WERI-Rb-1 (cell line): ENCODE measurements at regions not wholly inside any gene's neighbourhood (a gene's known extent, or its start where the extent isn't known, plus 50 kb on each side); places are given as distances from the start of the nearest gene placed in this dataset.
"Not testable (repeated sequence)": the region's sequence is repeated elsewhere in the genome, so short reads cannot be mapped to it uniquely, and the experiment has no call there.

Experiments
- DNase-seq: peaks from one replicate; pipeline ENCODE4 v3.0.0-alpha.2; 2020
- H3K27ac ChIP-seq: fragments of 250-450 bp; sonication (Bioruptor Pico); 2 replicates; pipeline ENCODE4 v1.5.1; 2020; ENCODE audit warnings: mild to moderate bottlenecking, moderate library complexity
- H3K27me3 ChIP-seq: fragments of 250-450 bp; sonication (Bioruptor Pico); 2 replicates; pipeline ENCODE4 v1.5.1; 2021; ENCODE audit warnings: mild to moderate bottlenecking, low read depth, moderate library complexity; ENCODE audit not compliant: insufficient read depth, severe bottlenecking
- H3K36me3 ChIP-seq: fragments of 250-450 bp; sonication (Bioruptor Pico); 2 replicates; pipeline ENCODE4 v1.5.1; 2020; ENCODE audit warnings: mild to moderate bottlenecking, moderate library complexity
- H3K4me3 ChIP-seq: 2 replicates; pipeline ENCODE4 v1.5.1; 2011; ENCODE audit warnings: low read depth, mild to moderate bottlenecking, control low read depth, low read length
- H3K9me3 ChIP-seq: fragments of 250-450 bp; sonication (Bioruptor Pico); 2 replicates; pipeline ENCODE4 v1.5.1; 2021; ENCODE audit warnings: mild to moderate bottlenecking, moderate library complexity; ENCODE audit not compliant: severe bottlenecking

DNA sequence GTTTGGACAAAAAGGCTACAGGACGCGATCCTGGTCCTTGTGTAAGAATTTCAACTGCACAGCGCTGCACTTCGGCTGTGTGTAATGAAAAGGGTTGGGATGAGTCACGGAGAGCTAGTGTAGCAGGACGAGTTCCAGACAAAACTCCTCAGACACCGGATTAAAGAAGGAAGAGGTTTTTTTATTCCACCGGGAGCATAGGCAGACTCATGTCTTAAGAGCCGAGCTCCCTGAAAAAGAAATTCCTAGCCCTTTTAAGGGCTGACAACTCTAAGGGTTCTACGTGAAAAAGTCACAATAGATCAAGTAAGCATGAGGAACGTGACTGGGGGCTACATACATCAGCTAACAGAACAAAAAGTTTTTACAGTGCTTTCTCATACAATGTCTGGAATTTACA is 54.8 kb upstream of the FAM90A1 start:
- not testable (repeated sequence) for DNase-seq, H3K36me3 ChIP-seq, H3K9me3 ChIP-seq, H3K27me3 ChIP-seq, H3K27ac ChIP-seq, H3K4me3 ChIP-seq

DNA sequence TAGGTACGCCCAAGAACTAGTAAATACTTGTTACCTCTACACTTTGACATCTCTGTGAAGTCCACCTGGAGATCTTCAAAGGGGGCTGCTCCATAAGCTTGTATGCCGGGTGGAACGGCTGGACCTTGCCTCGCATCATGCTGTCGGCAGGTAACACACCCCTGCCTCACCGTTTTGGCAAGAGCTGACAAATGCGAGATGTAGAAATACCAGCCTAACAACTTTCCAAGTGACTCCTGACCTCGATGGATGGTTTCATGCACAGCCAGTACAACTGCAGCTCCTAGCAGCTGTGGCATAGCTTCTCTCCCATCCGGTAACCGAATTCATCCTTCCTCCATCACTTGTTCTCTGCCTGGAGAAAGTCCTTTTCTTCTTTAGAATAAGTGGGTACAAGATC is 58.3 kb upstream of the FAM90A1 start:
- H3K27ac ChIP-seq, DNase-seq, H3K4me3 ChIP-seq, H3K27me3 ChIP-seq, H3K9me3 ChIP-seq, H3K36me3 ChIP-seq: not testable (repeated sequence)

- not testable (repeated sequence) for H3K27ac ChIP-seq, H3K9me3 ChIP-seq, H3K4me3 ChIP-seq, H3K27me3 ChIP-seq, H3K36me3 ChIP-seq, DNase-seq
Measured at GRCh38 chr12:8291764-8292163, 64.3 kb upstream of the FAM90A1 start.

- DNase-seq, H3K9me3 ChIP-seq, H3K27ac ChIP-seq, H3K27me3 ChIP-seq, H3K4me3 ChIP-seq, H3K36me3 ChIP-seq: not testable (repeated sequence)
Measured at GRCh38 chr12:8294662-8295061, 67.2 kb upstream of the FAM90A1 start.

GRCh38 chr12:8308611-8309010 is 81.2 kb upstream of the FAM90A1 start:
- H3K4me3 ChIP-seq, DNase-seq, H3K9me3 ChIP-seq, H3K27ac ChIP-seq, H3K36me3 ChIP-seq, H3K27me3 ChIP-seq: not testable (repeated sequence)

GRCh38 chr12:8315997-8316396 is 88.6 kb upstream of the FAM90A1 start:
- not testable (repeated sequence) for DNase-seq, H3K4me3 ChIP-seq, H3K36me3 ChIP-seq, H3K27me3 ChIP-seq, H3K27ac ChIP-seq, H3K9me3 ChIP-seq

GRCh38 chr12:8317675-8318074 is 90.3 kb upstream of the FAM90A1 start:
- not testable (repeated sequence) for DNase-seq, H3K27ac ChIP-seq, H3K9me3 ChIP-seq

DNA sequence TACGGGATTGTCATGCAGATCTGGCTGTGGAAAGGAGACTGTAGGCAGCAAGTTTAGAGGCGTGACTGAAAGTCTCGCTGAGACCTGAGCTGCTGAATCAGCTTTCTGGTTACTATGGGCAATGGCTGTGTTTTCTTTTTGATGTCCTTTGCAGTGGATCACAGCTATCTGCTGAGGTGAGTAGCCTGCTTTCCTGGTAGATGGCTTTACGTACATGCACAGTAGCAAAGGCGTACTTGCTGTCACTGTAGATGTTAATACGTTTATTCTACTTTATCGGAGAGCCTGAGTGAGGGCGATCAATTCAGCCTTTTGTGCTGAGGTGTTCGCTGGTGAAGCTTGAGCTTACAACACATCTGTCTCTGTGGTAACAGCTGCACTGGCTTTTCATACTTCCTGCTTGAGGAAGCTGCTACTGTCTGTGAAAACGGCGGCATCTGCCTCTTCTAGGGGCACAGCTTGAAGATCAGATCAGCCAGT is 92.9 kb upstream of the FAM90A1 start:
- not testable (repeated sequence) for H3K4me3 ChIP-seq, H3K9me3 ChIP-seq, H3K36me3 ChIP-seq, H3K27me3 ChIP-seq, H3K27ac ChIP-seq, DNase-seq

More at GRCh38 chr12:8317675-8318074, 90.3 kb upstream of the FAM90A1 start:
- not testable (repeated sequence) for H3K36me3 ChIP-seq, H3K4me3 ChIP-seq, H3K27me3 ChIP-seq

GRCh38 chr12:8320791-8321370 is 93.5 kb upstream of the FAM90A1 start:
- not testable (repeated sequence) for H3K4me3 ChIP-seq, DNase-seq

DNA sequence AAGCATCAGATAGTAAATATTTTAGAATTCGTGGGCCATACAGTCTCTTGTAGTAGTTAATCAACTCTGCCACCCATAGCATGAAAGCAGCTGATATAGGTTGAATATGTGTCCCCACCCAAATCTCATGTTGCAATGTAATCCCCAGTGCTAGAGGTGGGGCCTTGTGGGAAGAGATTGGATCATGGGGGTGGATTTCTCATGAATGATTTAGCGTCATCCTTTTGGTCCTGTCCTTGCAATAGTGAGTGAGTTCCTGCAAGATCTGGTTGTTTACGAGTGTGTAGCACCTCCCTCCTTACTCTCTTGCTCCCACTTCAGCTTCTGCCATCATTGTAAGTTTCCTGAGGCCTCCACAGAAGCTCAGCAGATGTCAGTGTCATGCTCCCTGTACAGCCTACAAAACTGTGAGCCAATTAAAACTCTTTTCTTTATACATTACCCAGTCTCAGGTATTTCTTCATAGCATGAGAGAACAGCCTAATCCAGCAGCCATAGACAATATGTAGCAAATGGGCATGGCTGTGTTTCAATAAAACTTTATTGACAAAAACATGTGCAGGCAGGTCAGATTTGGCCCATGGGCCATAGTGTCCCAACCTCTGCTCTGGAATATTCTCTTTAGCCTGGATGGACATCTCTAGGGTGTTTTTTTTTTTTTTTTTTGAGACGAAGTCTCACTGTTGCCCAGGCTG is 97.9 kb upstream of the FAM90A1 start:
- not testable (repeated sequence) for H3K4me3 ChIP-seq, DNase-seq, H3K27ac ChIP-seq, H3K36me3 ChIP-seq, H3K9me3 ChIP-seq, H3K27me3 ChIP-seq

More at GRCh38 chr12:8320791-8321370, 93.5 kb upstream of the FAM90A1 start:
- H3K9me3 ChIP-seq, H3K27me3 ChIP-seq, H3K27ac ChIP-seq, H3K36me3 ChIP-seq: not testable (repeated sequence)

GRCh38 chr12:8328835-8329234 is 101.4 kb upstream of the FAM90A1 start:
- H3K27ac ChIP-seq, H3K9me3 ChIP-seq, H3K27me3 ChIP-seq, H3K4me3 ChIP-seq, H3K36me3 ChIP-seq, DNase-seq: not testable (repeated sequence)

DNA sequence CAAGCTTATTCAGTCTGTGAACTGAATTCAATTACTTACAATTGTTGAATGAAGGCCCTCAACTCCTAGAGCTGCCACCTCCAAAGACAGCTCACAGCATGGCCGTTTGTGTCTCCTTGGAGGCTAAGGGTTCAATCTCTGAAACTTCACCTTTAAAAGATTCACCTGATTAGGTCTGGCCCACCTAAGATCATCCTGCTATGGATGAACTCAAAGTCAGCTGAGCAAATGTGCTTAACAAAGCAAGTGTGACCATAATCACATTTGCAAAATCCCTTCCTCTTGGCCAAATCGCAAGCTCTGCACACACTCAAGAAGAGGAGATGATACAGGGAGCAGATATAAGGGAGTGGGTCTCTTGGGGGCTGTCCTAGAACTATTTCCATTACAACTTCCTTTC is 105.0 kb upstream of the FAM90A1 start:
- not testable (repeated sequence) for H3K36me3 ChIP-seq, H3K9me3 ChIP-seq, H3K27me3 ChIP-seq, H3K4me3 ChIP-seq, DNase-seq, H3K27ac ChIP-seq

DNA sequence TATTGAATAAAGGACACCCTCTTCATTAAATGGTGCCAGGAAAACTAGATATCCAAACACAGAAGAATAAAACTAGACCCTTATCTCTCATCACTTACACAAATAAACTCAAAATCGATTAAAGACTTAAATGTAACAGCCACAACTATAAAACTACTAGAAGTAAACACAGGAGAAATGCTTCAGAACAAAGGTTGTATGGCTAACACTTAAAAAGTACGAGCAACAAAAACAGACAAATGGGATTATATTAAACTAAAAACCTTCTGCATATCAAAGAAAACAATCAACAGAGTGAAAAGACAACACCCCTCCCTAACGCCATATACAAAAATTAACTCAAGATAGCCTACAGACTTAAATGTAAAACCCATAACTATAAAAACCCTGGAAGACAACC is 104.7 kb upstream of the CLEC6A start:
- not testable (repeated sequence) for DNase-seq, H3K36me3 ChIP-seq, H3K4me3 ChIP-seq, H3K27ac ChIP-seq, H3K27me3 ChIP-seq, H3K9me3 ChIP-seq

- H3K27ac ChIP-seq, H3K9me3 ChIP-seq, H3K36me3 ChIP-seq, H3K27me3 ChIP-seq, H3K4me3 ChIP-seq, DNase-seq: not testable (repeated sequence)
Measured at GRCh38 chr12:8354741-8355140, 101.0 kb upstream of the CLEC6A start.

- H3K27ac ChIP-seq, H3K36me3 ChIP-seq, H3K27me3 ChIP-seq, H3K9me3 ChIP-seq, DNase-seq, H3K4me3 ChIP-seq: not testable (repeated sequence)
Measured at GRCh38 chr12:8355531-8355930, 100.2 kb upstream of the CLEC6A start.
